ENCODE measurements at regions not wholly inside any gene's neighbourhood (a gene's known extent, or its start where the extent isn't known, plus 50 kb on each side); places are given as distances from the start of the nearest gene placed in this dataset.
A peak's percentile ranks its signal among the peaks of the same experiment; 100 is the strongest.

DNA sequence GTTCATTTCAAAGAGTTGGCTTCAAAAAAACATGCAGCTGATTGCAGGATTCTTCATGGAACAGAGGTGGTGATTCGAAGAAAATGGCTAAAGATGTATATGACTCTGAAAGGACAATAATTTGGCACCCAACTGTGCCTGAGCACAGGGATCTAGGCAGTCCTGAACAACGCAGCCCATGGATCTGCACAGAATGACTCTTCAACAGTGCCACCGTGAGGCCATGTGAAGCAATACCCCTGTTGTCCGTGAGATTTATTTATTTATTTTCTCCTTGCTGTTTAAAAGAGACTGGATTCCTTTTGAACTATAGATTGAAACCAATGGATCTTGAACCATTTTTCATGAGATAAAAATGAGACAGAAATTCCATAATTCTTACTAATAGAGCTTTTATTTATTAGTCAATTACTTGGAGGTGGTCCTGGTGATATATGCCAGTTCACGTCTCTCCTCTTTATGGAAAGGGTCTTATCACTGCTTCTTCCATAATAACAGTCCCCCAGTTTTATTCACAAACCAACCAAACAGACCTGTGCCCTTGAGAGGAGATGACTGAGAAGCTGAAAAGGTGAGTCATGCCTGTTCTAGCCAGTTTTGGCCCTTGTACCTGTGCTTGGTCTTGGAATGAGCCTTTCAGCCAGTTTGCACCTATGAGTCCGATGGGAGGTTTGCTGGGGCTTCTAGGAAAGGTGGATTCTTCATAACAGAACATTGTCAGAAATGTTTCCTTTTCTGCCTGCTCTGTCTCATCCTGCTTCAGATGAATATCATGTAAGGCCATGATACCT lies 1598.3 kb downstream of the AACS start:
- DNase-seq (ENCODE audit: low read depth) = peak; percentile 3
- H3K4me3 ChIP-seq (ENCODE audit: low read depth, low read length) = no peak overlapping the region
- TF ChIP-seq, protein P1, sequence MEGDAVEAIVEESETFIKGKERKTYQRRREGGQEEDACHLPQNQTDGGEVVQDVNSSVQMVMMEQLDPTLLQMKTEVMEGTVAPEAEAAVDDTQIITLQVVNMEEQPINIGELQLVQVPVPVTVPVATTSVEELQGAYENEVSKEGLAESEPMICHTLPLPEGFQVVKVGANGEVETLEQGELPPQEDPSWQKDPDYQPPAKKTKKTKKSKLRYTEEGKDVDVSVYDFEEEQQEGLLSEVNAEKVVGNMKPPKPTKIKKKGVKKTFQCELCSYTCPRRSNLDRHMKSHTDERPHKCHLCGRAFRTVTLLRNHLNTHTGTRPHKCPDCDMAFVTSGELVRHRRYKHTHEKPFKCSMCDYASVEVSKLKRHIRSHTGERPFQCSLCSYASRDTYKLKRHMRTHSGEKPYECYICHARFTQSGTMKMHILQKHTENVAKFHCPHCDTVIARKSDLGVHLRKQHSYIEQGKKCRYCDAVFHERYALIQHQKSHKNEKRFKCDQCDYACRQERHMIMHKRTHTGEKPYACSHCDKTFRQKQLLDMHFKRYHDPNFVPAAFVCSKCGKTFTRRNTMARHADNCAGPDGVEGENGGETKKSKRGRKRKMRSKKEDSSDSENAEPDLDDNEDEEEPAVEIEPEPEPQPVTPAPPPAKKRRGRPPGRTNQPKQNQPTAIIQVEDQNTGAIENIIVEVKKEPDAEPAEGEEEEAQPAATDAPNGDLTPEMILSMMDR (IDR thresholded peaks at IDR 0.05; ENCODE audit: insufficient read depth, low read depth, low read length) = no peak

DNA sequence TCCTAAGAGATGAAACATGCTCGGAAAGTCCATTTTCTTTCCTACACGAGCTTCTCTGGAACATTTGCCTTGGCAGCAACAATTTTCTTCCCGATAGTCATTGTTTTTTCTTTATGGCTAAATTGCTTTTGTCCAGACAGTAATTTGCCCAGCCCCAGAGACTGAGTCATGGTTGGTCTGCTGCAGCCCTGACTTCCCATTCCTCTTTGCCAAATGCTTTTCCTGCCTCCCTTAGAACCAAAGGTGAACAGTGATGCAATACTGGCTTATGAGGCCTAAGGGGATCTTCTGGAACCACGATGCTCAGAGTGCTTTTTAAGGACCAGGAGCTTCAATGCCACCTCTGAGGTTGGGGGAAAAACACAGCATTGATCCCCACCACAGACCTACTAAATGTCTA lies 1599.6 kb upstream of the TMEM132C start:
- TF ChIP-seq, protein P1 (IDR thresholded peaks at IDR 0.05; ENCODE audit: insufficient read depth, low read depth, low read length) = no peak
- peak; percentile 65 for DNase-seq (ENCODE audit: low read depth)
- H3K4me3 ChIP-seq (ENCODE audit: low read depth, low read length) = no peak overlapping the region

DNA sequence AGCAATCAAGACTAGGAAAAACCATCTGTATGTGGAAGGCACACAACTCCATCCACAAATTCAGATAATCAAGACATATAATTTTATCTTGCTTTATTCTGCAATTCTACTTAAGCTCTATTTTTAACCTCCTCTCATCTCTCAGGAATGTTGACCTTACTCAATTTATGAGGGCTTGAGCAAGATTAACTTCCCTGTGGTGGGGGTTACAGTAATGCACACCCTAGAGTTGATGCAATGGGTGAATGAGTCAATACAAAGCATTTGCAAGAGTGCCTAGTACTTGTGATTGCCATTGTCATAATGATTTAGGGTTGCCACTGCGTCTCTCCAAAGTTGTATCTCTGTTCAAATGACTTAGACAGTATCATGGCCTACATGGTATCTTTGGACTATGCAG lies 1598.4 kb upstream of the TMEM132C start:
- peak; percentile 87 for DNase-seq (ENCODE audit: low read depth)
- no peak overlapping the region for H3K4me3 ChIP-seq (ENCODE audit: low read depth, low read length)
- TF ChIP-seq, protein P1 (IDR thresholded peaks at IDR 0.05; ENCODE audit: insufficient read depth, low read depth, low read length) = no peak

DNA sequence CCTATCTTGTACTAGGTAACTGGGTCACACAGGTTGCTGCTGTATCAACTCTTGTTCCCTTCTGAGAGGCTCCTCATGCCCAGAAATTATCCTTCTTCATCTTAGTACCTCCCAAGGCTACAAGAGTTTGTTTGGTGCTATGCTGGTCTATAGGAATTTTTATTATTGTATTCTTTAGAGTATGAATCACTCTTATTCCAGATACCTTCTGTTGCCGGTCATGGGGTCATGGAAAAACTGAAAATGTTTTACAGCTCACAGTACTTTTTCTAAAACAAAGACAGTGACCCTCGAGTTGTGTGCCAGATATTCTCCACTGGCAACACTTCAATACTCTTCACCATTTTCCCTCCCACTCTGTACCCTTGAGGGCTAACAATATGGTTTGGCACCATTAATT lies 1598.0 kb upstream of the TMEM132C start:
- TF ChIP-seq, protein P1 (IDR thresholded peaks at IDR 0.05; ENCODE audit: insufficient read depth, low read depth, low read length) = no peak
- no peak overlapping the region for H3K4me3 ChIP-seq (ENCODE audit: low read depth, low read length)
- DNase-seq (ENCODE audit: low read depth) = peak; percentile 41

DNA sequence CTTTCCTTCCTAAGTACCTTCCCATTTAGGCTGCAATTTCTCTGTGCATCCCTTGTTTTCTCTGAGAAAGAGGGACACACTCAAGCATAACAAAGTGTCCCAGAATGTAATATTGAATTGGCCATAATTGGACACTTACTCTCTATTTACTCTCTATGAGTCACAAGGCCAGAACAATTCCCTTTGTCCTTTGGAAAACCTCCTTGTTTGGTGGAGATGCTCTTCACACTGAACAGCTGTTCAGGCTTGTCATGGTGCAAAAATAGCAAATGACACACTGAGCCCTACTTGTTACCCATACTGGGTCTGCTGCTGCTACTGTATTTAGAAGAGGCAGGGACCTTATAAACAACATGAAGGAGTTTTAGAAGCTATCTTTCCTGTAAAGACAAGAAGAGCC lies 1590.5 kb upstream of the TMEM132C start:
- no peak for DNase-seq (ENCODE audit: low read depth)
- TF ChIP-seq, protein P1 (IDR thresholded peaks at IDR 0.05; ENCODE audit: insufficient read depth, low read depth, low read length) = no peak
- H3K4me3 ChIP-seq (ENCODE audit: low read depth, low read length) = no peak overlapping the region

DNA sequence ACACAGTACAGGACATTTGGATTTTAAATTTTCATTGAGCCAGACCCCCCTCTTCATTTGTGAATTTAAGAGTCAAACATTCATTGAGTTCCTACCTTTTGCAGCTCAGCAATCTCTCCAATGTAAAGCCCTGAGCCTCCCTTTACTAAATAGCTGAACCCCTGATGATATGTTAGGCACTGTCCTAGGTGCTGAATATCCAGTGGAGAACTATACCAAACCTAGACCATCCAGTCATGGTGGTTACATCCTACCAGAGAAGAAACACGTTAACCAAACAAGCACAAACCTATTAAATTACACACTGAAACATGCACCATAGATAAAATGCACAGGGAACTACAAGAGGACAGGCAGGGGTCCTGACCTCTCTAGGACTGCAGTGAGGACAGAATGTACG lies 1585.3 kb upstream of the TMEM132C start:
- H3K4me3 ChIP-seq (ENCODE audit: low read depth, low read length) = no peak overlapping the region
- TF ChIP-seq, protein P1 (IDR thresholded peaks at IDR 0.05; ENCODE audit: insufficient read depth, low read depth, low read length) = no peak
- DNase-seq (ENCODE audit: low read depth) = no peak

DNA sequence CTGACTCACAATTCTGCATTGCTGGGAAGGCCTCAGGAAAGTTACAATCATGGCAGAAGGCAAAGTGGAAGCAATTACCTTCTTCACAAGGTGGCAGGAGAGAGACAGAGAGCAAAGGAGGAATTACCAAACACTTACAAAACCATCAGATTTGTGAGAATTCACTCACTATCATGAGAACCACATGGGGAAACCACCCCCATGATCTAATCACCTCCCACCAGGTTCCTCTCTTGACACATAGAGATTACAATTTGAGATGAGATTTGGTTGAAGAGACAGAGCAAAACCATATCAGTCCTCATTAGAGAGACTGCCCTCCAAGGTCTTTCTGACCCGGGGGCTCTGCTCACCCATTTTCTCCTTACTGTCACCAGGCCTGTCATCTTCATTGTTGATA lies 1582.3 kb upstream of the TMEM132C start:
- H3K4me3 ChIP-seq (ENCODE audit: low read depth, low read length) = no peak overlapping the region
- no peak for DNase-seq (ENCODE audit: low read depth)
- TF ChIP-seq, protein P1 (IDR thresholded peaks at IDR 0.05; ENCODE audit: insufficient read depth, low read depth, low read length) = no peak
